AG08396 (cell line): ENCODE measurements at regions not wholly inside any gene's neighbourhood (a gene's known extent, or its start where the extent isn't known, plus 50 kb on each side); places are given as distances from the start of the nearest gene placed in this dataset.
"Not testable (repeated sequence)": the region's sequence is repeated elsewhere in the genome, so short reads cannot be mapped to it uniquely, and the experiment has no call there.

Experiments
- DNase-seq: peaks from one replicate; pipeline ENCODE4 v3.0.0; 2012; ENCODE audit warnings: low spot score, mixed read lengths

DNA sequence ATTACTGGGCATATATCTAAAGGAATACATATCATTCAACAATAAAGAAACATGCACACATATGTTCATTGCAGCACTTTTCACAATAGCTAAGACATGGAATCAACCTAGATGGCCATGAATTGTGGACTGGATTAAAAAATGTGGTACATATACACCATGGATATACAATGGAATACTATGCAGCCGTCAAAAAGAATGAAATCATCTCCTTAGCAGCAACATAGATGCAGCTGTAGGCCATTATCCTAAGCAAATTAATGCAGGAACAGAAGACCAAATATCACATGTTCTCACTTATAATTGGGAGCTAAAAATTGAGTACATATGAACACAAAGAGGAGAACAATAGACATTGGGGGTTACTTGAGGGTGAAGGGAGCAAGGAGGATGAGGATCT lies 175.6 kb downstream of the POLR1F start:
- DNase-seq = no peak

DNA sequence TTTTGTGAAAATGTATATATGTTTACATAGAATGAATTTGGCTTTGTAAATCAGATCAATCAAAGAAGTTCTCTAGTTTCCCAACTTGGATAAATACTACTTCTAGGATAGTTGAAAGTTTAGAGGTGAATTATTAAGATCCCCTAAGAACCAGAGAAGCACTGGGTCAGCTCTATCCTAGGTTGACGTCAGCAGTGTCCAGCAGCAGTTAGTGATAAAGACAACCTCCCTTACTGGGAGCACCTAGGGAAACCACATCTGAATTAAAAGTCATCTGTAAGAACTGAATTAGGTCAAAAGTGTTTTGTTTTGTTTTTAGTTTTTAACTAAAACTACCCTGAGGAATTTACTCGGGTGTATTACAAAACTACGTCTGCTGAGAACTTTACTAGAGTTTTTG lies 178.0 kb downstream of the POLR1F start:
- DNase-seq = no peak

DNA sequence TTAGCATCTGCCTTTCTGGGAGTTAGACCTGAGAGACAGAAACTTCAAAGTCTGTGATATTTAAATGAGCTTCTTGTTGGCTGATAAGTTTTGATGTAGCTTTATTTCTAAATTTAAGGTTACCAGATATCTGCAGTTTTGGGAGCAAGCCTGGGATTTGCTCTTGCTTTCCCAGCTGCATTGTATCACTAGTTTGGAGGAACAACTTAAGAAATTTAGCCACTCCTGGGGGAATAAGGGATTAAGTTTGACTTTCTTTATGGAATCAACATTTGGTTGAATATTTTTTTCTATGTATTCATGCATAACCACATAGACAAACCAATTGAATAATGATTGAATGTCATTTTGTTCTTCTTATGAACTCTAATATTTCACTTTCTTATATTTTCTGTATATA lies 178.6 kb downstream of the POLR1F start:
- no peak for DNase-seq

DNA sequence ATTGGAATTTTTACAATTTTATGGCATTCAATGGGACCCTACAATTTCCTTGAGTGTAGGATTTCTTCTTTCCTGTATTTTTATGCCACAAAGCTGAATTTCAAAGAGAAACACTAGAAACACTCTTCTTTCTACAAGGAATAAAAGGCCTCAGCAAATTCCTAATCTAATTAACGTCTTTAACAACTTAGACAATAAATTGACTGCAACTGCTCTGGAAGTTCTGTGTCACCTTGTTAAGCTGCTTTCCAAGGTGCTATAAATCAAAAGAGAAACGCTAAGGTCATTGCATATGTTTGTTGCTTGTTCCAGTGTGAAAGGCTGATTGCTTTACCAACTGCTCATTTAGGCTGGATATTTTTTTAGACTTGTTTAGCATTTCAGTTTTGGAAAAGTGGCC lies 182.2 kb downstream of the POLR1F start:
- DNase-seq = no peak

DNA sequence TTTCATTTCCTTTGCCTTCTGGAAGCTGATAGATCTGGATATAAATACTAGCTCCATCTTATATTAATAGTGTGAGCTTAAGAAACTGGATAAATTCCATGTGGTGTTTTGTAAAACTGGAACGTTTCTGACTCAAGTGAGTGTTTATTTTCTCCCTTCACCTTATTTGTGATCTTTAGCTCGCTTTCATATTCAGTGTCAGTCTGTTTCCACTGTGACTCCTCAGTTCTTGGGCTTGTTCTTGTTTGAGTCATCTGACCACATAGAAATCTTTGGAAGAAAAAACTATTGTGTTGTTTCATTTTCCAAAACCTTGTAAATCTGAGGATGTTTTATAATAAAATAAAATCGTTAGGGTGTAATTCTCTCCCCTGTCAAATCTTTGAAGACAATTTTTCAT lies 186.4 kb downstream of the POLR1F start:
- DNase-seq = peak; percentile 11

DNA sequence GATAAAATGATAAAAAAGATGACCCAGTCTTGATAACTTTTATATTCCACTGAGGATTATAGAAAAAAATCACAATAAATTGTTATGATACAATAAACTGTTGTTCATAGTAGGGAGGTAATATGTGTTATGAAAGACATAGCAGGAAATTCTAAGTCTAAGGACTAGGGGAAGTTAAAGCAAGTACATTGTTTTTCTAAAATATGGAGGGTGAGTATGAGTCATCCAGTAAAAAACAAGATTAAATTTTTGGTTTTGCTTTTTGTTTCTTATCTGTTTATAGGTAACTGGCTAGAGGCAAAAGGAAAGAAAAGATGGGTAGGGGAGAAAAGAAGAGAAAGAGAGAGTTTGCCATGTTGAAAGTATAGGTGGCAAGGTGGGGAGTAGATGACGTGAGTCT lies 188.4 kb downstream of the POLR1F start:
- no peak for DNase-seq

DNA sequence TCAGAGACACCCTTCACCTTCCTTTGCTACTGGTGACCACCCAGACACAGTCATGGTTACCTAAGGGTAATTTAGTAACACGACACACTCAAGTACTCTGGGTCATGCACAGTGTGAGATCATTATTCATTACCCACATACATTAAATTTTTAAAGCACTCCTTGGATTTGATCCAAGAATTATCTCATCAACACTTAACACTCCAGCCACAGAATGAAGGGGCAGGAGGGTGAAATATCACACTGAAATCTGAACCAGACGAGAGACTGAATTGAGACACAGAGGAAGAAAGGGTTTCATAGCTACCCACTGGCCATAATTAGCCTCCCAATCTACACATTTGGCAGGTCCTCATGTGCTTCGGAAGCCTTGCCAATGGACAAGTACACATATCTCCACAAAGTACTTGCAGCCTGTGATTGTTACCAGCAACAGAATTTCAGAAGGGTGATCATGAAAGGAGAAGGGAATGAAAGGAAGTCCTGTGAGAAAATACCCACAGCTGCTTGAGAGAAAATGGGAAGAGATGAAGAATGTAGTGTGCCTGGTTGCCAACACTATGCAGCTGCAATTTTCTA lies 189.3 kb downstream of the POLR1F start:
- no peak for DNase-seq

DNA sequence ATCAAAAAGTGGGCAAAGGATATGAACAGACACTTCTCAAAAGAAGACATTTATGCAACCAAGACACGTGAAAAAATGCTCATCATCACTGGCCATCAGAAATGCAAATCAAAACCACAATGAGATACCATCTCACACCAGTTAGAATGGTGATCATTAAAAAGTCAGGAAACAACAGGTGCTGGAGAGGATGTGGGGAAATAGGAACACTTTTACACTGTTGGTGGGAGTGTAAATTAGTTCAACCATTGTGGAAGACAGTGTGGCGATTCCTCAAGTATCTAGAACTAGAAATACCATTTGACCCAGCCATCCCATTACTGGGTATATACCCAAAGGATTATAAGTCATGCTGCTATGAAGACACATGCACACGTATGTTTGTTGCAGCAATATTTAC lies 191.3 kb downstream of the POLR1F start:
- DNase-seq = not testable (repeated sequence)

DNA sequence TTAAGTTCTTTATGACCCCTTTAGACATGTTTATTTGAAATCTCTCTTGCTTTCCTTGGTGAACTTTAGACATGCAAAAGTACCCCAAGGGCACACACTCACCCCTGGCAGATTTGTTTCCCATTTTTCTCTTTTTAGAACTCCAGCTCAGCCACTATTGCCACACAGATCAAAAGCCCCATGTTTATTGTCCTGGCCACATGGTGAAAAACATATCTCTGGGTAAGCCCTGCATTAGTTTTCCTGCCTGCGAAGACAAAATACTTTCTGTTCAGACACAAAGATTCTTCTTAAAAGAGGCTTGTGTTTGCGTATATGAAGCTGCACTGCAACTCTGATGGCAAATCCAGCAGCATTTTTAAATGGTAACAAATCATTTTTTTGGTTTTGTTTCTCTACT lies 200.0 kb downstream of the POLR1F start:
- no peak for DNase-seq

DNA sequence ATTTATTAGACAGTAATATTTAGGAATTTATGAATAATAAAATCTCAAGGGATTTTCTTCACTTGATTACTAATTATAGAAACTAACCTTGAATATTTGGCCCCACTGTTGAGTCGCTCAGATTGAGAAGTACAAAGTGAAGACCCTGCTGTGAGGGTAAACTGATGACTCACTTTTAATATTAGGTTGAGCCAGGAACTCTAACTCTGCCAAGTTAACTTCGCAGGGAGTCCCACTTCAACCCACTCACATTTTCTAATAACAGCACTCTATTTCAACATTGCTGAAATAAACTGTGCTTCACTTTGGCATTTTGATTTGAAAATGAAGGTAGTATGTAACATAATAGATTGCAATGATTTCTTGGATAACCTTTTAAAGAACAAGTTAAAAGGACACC lies 200.7 kb downstream of the POLR1F start:
- no peak for DNase-seq

DNA sequence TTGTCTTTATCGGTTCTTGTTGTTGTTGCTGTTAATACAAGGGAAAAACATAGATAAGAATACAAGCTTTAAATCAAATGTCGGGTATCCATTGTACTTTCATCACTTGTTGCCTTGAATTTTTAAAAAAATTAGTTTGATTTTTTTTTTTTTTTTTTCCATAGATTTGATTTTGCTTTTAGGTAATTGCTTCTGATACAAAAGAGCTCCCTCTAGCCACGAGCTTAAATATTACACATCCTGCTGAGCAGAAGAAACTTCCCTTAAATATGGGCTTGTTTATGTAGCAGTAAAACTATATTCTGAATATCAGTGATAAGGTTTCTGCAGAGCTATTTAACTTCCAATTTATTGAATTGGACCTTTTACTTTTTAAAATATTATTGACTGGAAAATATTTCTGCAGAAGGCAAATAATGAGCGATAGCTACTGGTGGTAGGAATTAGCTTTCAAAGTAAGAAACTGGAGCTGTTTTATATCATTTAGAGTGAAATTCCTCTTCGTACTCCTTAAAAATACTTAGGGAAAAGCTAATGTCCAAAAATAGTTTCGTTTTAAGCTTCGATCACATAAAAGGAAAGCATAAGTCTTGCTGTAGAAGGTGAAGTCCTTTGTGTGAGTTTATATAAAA lies 216.9 kb downstream of the POLR1F start:
- peak; percentile 12 for DNase-seq

DNA sequence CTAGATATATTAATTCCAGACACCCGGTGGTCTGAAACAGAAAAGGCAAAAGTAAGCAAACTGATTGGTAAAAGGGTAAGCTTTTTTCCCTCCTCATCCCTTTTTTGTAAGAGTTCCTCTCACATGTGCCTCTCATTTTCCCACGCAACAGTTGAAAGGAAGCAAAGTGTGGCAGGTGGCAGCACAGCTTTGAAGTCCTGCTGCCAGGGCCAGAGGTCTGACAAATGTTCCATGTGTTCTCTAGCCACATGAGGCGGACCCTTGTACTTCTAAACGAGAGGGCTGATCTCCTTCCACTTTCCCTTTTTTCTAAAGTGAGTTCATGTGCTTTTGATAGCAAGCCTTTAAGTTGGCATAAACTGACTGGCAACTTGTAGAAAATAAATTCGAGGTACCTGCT lies 217.5 kb downstream of the POLR1F start:
- DNase-seq = no peak

DNA sequence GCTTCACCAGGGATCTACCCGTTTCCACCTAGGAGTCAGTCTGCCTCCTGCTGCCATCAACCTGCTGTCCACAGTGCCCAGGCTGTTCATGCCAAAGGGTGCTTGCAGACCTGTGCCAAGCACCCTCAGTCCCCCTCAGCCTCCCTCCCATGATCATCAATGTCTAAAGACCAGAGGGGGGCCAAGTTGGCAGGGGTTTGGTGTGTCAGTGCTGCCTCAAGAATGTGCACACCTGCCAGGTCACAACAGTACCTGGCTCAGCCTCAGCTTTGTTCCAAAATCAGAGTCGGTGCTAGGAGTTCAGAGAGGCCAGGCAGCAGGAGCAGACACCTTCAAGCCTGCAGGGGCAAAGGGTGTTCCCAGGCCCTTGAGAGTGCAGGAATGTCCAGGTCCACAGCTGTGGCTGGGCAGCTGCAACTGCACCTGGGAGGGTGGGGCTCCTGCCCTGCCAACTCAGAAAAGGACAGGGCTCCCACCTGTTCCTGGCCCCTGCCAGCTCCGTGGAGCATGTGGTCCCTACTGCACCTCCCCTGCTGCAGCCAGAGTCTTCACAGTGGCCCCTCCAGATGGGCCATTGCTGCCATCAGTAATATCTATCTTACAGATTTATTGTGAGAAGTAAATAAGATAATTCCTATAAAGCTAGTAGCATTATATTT lies 219.5 kb downstream of the POLR1F start:
- DNase-seq = no peak

DNA sequence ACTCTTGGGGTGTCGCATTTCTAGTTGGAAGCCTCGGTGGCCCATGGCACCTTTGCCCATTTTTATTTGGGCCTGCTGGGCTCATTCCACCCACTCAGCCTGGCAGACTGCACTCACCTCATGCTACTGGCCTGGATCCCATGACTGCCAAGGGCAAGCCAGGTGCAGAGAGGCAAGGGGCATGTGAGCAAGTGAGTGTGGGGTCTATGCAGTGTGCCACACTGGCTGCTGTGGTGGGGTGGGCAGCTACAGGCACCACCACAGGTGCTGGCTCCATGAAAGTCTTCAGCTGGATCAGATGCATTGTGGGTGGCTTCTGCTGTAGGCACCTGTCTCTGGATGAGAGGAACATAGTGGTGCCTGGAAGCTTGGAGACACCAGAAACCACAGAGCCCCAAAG lies 220.8 kb downstream of the POLR1F start:
- DNase-seq = no peak

DNA sequence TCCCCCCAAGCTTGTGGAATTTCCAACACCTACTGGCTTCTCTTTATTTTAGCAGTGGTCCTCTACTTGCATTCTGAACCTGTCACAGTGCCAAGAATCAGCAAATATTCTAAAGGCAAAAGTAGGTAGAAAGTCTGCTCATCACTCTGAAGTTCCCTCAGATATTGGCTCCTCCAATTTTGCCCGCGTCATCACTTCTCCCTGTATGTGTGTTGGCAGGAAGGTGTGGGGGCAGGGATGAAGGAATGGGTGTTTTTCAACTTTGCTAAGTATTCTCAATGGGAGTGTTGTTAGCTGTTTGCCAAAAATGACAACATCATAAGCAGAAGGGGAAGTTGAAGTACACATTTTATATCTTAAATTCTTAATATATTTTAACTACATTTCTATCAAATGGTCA lies 226.2 kb downstream of the POLR1F start:
- DNase-seq = no peak

DNA sequence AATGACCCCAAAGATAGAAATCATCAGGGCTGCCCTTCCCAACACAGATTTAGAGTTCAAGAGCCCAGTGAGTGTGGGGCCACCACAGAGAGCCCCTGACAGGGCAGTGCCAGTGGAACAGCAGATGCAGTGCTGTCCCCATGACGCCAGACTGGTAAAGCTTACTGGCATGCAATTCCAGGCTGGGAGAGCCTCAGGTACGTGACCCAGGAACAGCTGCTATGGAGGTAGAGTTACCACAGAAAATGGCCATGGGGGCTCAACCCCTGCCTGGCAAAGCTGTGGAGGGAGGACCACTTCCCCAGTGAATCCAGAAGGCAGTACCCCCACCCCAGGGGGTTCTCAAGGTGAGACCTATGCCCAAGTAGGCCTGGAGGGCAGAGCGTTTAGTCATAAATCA lies 228.5 kb downstream of the POLR1F start:
- no peak for DNase-seq

DNA sequence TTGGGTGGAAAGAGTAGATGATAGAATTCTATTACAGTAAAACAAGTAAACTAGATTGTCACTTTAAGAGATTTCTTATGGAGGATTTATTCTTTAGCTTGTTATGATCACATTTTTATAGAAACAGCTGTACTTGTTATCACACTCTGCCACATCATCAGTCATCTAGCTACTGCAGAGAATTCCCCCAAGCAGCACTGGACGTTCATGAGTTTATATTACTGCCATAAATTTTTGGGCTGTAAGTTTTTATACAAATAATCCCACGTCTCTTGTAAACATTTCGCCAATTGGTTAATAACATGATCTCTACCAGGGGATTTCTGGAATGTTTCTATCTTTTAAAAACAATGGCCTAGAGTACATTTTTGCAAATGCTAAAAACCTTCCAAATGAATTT lies 238.8 kb downstream of the POLR1F start:
- no peak for DNase-seq

DNA sequence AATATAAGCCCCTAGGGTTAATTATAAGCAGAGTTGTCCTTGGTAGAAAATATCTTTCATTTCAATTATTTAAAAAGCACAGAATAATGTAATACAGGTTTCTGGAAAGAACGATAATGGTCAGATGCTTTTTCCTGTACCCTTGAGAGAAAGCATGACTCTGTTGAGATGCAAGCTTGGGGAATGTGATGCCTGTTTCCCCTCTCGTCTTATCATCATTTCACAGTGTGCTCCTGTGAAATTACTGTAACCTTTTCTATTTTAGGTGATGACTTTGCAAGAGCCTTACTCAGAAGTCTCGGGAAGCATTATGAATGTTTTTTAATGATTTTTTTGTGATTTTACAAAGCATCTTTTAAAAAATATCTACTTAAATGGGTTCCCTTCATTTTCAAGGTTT lies 243.0 kb downstream of the POLR1F start:
- DNase-seq = no peak

DNA sequence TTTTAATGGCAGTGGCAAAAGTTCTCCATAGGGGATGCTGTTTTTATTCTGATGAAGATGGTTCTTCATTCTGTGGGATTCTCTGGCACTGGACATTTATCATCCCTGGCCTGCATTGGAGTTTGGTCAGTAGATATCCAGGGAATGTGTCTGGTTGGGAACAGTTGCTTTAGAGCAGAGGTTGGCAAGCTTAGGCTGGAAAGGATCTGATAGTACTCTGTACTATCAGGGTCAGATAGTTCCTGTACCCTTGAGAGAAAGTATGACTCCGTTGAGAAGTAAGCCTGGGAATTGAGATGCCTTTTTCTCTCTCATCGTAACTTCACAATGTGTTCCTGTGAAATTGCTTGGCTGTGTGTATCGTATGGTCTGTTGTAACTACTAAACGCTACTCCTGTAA lies 244.1 kb downstream of the POLR1F start:
- DNase-seq = no peak

DNA sequence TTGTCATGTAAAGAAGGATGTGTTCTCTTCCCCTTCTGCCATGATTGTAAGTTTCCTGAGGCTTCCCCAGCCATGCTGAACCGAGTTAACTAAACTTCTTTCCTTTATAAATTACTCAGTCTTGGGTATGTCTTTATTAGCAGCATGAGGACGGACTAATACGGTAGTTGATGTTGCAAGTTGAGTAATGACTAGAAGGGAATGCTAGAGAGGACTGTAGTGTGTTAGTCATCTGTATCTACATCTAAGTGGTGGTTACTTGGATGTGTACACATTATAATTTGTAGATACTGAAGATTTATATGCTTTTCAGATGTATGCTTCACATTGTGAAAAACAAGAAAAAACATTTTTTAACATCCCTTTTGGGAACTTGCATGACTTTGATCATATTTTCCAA lies 244.6 kb downstream of the POLR1F start:
- no peak for DNase-seq

DNA sequence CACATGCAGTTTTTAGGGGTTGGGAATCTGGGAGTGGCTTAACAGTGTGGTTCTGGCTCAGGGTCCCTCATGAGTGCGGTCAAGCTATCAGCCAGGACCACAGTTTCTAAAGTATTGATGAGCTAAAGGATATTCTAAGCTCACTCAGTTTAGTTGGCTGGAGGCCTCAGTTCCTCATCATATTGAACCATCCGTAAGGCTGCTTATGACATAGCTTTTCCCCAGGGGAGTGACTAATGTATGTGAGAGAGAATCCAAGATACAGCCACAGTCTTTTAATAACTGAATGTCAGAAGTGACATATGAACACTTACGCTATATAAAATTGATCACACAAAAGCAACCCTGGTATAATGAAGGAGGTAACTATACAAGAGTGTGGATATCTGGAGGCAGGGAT lies 245.3 kb downstream of the POLR1F start:
- DNase-seq = no peak

DNA sequence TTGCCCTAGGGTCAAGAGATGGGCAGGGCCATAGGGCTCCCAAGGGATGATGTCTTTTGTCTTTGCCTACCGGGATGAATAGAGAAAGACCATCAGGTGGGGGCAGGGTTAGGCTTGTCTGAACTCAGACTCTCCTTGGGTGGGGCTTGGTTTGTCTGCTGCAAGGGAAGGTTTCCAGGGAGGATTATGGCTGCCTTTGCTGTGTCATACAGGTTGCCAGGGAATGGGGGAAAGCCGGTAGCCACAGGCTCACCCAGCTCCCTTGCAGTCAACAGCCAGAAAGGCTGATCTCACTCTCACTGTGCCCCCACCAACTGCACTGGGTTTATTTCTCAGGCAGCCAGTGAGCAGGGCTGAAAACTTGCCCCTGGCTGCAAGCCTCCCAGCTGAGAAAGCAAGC lies 253.2 kb downstream of the POLR1F start:
- no peak for DNase-seq

DNA sequence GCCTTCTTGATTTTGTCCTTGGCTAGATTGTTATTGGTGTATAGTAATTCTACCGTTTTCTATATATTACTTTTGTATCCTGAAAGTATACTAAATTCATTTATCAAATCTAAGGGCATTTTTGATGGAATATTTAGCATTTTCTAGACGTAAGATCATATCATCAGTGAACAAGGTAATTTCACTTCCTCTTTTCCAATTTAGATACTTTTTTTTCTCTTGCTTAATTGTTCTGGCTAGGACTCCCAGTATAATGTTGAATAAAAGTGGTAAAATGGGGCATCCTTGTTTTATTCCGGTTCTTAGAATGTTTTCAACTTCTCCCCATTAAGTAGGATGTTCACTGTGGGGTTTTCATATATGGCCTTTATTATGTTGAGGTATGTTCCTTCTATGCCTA lies 260.7 kb downstream of the POLR1F start:
- no peak for DNase-seq
